GM23338 (cell line): ENCODE measurements at regions not wholly inside any gene's neighbourhood (a gene's known extent, or its start where the extent isn't known, plus 50 kb on each side); places are given as distances from the start of the nearest gene placed in this dataset.

ENCODE experiments used
- ATAC-seq: fragments of 200-7000 bp; cut with Tn5 transposase; 3 replicates; pipeline ENCODE4 v1.9.1; 2020
- DNase-seq: peaks from one replicate; pipeline ENCODE4 v3.0.0-alpha.2; 2015; ENCODE audit warnings: low spot score
- H2AFZ ChIP-seq: fragments of 200-600 bp; sonication (generic); 2 replicates; pipeline ENCODE4 v1.8.0; 2016; ENCODE audit warnings: antibody characterized with exemption, mild to moderate bottlenecking, moderate library complexity
- H3F3A ChIP-seq: fragments of 200-600 bp; sonication (generic); replicated peaks from 2 replicates; pipeline ENCODE4 v1.8.0; 2017; ENCODE audit warnings: antibody characterized with exemption, mixed run types, low read depth
- H3K27ac ChIP-seq: fragments of 200-600 bp; sonication (generic); 2 replicates; pipeline ENCODE4 v1.6.1; 2016; ENCODE audit warnings: low read depth
- H3K27me3 ChIP-seq: fragments of 200-600 bp; sonication (generic); 2 replicates; pipeline ENCODE4 v1.8.0; 2016; ENCODE audit warnings: mild to moderate bottlenecking, mixed run types, moderate library complexity; ENCODE audit not compliant: insufficient read depth
- H3K36me3 ChIP-seq: fragments of 200-600 bp; sonication (generic); 2 replicates; pipeline ENCODE4 v1.8.0; 2016; ENCODE audit warnings: mild to moderate bottlenecking; ENCODE audit not compliant: insufficient read depth
- H3K4me1 ChIP-seq: fragments of 200-600 bp; sonication (generic); 2 replicates; pipeline ENCODE4 v1.8.0; 2016; ENCODE audit warnings: mild to moderate bottlenecking, moderate library complexity; ENCODE audit not compliant: insufficient read depth
- H3K4me2 ChIP-seq: fragments of 200-600 bp; sonication (generic); 2 replicates; pipeline ENCODE4 v1.7.1; 2017; ENCODE audit warnings: mixed run types
- H3K4me3 ChIP-seq: fragments of 200-600 bp; sonication (generic); 2 replicates; pipeline ENCODE4 v1.6.1; 2016; ENCODE audit warnings: mixed run types
- H3K79me2 ChIP-seq: fragments of 200-600 bp; sonication (generic); replicated peaks from 2 replicates; pipeline ENCODE4 v1.8.0; 2017; ENCODE audit warnings: mild to moderate bottlenecking; ENCODE audit not compliant: insufficient read depth
- H3K9me2 ChIP-seq: fragments of 200-600 bp; sonication (generic); 2 replicates; pipeline ENCODE4 v1.8.0; 2017; ENCODE audit not compliant: insufficient read depth
- H4K20me1 ChIP-seq: fragments of 200-600 bp; sonication (generic); replicated peaks from 2 replicates; pipeline ENCODE4 v1.8.0; 2017; ENCODE audit warnings: mild to moderate bottlenecking; ENCODE audit not compliant: insufficient read depth
- H3K27ac Mint-ChIP-seq: 2 replicates; pipeline ENCODE4 v1.8.0; 2020; ENCODE audit warnings: inconsistent platforms, mild to moderate bottlenecking, moderate library complexity, mixed read lengths
- H3K27me3 Mint-ChIP-seq: 3 replicates; pipeline ENCODE4 v1.8.0; 2022; ENCODE audit warnings: low read depth, mild to moderate bottlenecking, moderate library complexity, mixed read lengths, inconsistent platforms; ENCODE audit not compliant: insufficient read depth, poor library complexity
- H3K36me3 Mint-ChIP-seq: 3 replicates; pipeline ENCODE4 v1.8.0; 2021; ENCODE audit warnings: low read depth, mild to moderate bottlenecking, inconsistent platforms, moderate library complexity, mixed read lengths
- H3K4me1 Mint-ChIP-seq: 3 replicates; pipeline ENCODE4 v1.8.0; 2020; ENCODE audit warnings: mild to moderate bottlenecking, inconsistent platforms, mixed read lengths
- H3K4me3 Mint-ChIP-seq: 3 replicates; pipeline ENCODE4 v1.8.0; 2021; ENCODE audit warnings: moderate library complexity, mild to moderate bottlenecking, inconsistent platforms, mixed read lengths
- H3K9me3 Mint-ChIP-seq: 3 replicates; pipeline ENCODE4 v1.8.0; 2020; ENCODE audit warnings: moderate library complexity, mild to moderate bottlenecking, inconsistent platforms, mixed read lengths
- CREB1 ChIP-seq: fragments of 250-450 bp; sonication (Bioruptor Pico); IDR thresholded peaks from 2 replicates; pipeline ENCODE4 v1.5.0; 2020; ENCODE audit warnings: low read depth, mild to moderate bottlenecking, moderate library complexity
- CTCF ChIP-seq, 2 experiments: fragments of 200-600 bp in 1 of 2; sonication (generic) in 1 of 2; conservative IDR thresholded peaks; 2 replicates each; pipeline versions ENCODE4 v1.5.1 to v1.6.1; 2016 to 2017; ENCODE audit warnings: antibody characterized with exemption in 2 of 2, low read depth in 2 of 2, mild to moderate bottlenecking in 2 of 2, moderate library complexity in 1 of 2
- EZH2 ChIP-seq: fragments of 200-600 bp; sonication (generic); IDR thresholded peaks from one replicate; pipeline ENCODE4 v1.8.0; 2017; ENCODE audit warnings: antibody characterized with exemption, mild to moderate bottlenecking, low read depth; ENCODE audit not compliant: unreplicated experiment
- EZH2phosphoT487 ChIP-seq: fragments of 200-600 bp; sonication (generic); IDR thresholded peaks from one replicate; pipeline ENCODE4 v1.8.1; 2018; ENCODE audit warnings: antibody characterized with exemption; ENCODE audit not compliant: unreplicated experiment
- JUNB ChIP-seq: IDR thresholded peaks from one replicate; pipeline ENCODE4 v1.6.1; 2016; ENCODE audit warnings: antibody characterized with exemption; ENCODE audit not compliant: unreplicated experiment
- NANOG ChIP-seq: IDR thresholded peaks from 2 replicates; pipeline ENCODE4 v1.6.1; 2016; ENCODE audit warnings: antibody characterized with exemption, borderline replicate concordance
- REST ChIP-seq: IDR thresholded peaks from one replicate; pipeline ENCODE4 v1.6.1; 2018; ENCODE audit warnings: antibody characterized with exemption; ENCODE audit not compliant: unreplicated experiment
- ZNF114 ChIP-seq: fragments of 250-450 bp; sonication (Bioruptor Pico); IDR thresholded peaks from 2 replicates; pipeline ENCODE4 v1.5.0; 2020; ENCODE audit warnings: mild to moderate bottlenecking, moderate library complexity

GRCh38 chr18:7429831-7430230 is 137.3 kb upstream of the PTPRM start (continued):
- TF ChIP-seq CTCF (conservative IDR thresholded peaks at IDR 0.05; ENCODE audit: low read depth in 2 of 2) = no peak
- TF ChIP-seq CREB1 (CRISPR knock-in tag) = no peak
- no peak for TF ChIP-seq REST

GRCh38 chr18:7436166-7436565 is 130.9 kb upstream of the PTPRM start:
- H3K4me3 ChIP-seq = no peak overlapping the region
- Mint-ChIP-seq H3K27me3 (no peaks in the 10 kb centered on the region), H3K4me1 (peaks cover 4% of the 10 kb centered on the region; the same call in 2 of the 3 replicates), H3K9me3 (no peaks in the 10 kb centered on the region), H3K36me3 (no peaks in the 10 kb centered on the region), H3K27ac (no peak overlapping the region), H3K4me3 (no peak overlapping the region)
- no peak for ATAC-seq
- DNase-seq = no peak
- H3K27me3 ChIP-seq = no peaks in the 10 kb centered on the region
- no peaks in the 10 kb centered on the region for H3K9me2 ChIP-seq
- no peaks in the 10 kb centered on the region for H4K20me1 ChIP-seq
- H3K4me2 ChIP-seq = no peak overlapping the region
- peak overlapping the region; percentile 32; the same call in 1 of the 2 replicates for H2AFZ ChIP-seq
- H3K79me2 ChIP-seq = no peaks in the 10 kb centered on the region
- no peak overlapping the region for H3K27ac ChIP-seq
- no peaks in the 10 kb centered on the region for H3F3A ChIP-seq
- no peaks in the 10 kb centered on the region for H3K36me3 ChIP-seq
- H3K4me1 ChIP-seq = no peaks in the 10 kb centered on the region
- TF ChIP-seq JUNB (no peak), EZH2phosphoT487 (no peak), NANOG (no peak), EZH2 (no peak), ZNF114 (CRISPR knock-in tag) (no peak), REST (no peak), CREB1 (CRISPR knock-in tag) (no peak), CTCF (conservative IDR thresholded peaks at IDR 0.05; ENCODE audit: low read depth in 2 of 2) (no peak)
